ENCODE measurements at regions not wholly inside any gene's neighbourhood (a gene's known extent, or its start where the extent isn't known, plus 50 kb on each side); places are given as distances from the start of the nearest gene placed in this dataset.

DNA sequence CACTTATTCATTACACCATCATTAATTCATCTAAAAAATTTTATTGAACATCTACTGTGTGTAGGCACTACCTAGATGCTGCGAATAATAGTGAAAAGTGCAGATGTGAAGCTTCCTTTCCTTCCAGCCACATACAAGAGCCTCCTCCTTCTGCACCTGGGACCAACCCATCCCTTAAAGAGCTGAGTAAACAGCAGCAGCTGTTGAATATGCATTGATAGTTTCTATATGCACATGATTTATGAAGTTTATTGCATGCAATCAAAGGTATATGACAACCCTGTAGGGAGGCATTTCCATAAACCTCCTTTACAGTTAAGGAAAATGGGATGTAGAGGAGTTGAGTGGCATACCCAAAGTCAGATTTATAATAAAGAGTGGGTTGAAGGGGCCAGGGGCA, 110.3 kb upstream of the IPO5 start:
- Mint-ChIP-seq H3K27me3 (peaks cover 4% of the 10 kb centered on the region), H3K4me3 (no peak overlapping the region), H3K27ac (no peak overlapping the region), H3K4me1 (ENCODE audit: low read depth) (no peaks in the 10 kb centered on the region), H3K9me3 (no peaks in the 10 kb centered on the region), H3K36me3 (ENCODE audit: low read depth) (no peaks in the 10 kb centered on the region)
- intact Hi-C loops (cut with micrococcal nuclease), result no loop called here

DNA sequence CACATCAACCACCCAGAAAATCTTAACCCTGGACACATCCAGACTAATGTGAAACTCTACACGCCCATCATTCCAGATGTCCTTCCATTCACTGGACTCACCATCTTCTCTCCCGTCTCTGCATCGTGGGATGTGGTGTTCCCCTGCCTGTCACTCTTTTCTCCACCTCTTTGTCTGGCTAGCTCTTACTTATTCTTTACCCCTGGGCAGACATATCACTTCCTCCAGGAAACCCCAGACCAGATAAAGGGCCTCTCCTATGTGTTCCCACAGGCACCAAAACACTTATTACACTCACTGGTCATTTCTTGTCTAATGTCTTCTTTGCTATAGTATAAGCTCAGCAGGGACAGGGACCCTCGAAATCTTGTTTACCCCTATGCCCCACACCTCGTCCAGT, 109.3 kb upstream of the IPO5 start:
- no peaks in the 10 kb centered on the region for H3K9me3 Mint-ChIP-seq
- H3K4me1 Mint-ChIP-seq (ENCODE audit: low read depth), result no peaks in the 10 kb centered on the region
- peaks cover 4% of the 10 kb centered on the region for H3K27me3 Mint-ChIP-seq

DNA sequence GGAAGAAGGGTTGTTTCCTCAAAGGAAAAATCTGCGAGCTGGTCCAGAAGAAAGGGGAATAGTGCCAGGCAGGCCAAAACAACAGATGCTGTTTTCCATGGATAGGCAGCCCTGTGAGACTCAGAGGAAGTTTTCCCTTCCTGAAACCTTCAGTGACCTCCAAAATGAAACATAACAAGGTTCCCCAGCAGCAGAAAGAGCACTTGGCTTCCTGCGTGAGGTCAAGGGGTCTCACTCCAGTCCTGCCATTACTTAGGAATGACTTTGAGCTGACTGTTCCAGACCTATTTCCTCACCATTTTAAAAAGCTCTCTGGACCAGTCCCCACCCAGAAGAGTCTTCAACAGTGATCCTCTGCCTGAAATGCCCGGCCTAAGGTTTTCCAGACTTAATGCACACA, 104.6 kb upstream of the IPO5 start:
- intact Hi-C loops (cut with micrococcal nuclease), result no loop called here
- H3K4me3 Mint-ChIP-seq, result no peak overlapping the region
- H3K36me3 Mint-ChIP-seq (ENCODE audit: low read depth), result no peaks in the 10 kb centered on the region
- peaks cover 4% of the 10 kb centered on the region for H3K27me3 Mint-ChIP-seq
- peaks cover 5% of the 10 kb centered on the region for H3K4me1 Mint-ChIP-seq (ENCODE audit: low read depth)
- H3K27ac Mint-ChIP-seq, result no peak overlapping the region
- peaks cover 19% of the 10 kb centered on the region for H3K9me3 Mint-ChIP-seq

More for the DNA sequence above, 109.3 kb upstream of the IPO5 start:
- intact Hi-C loops (cut with micrococcal nuclease), result no loop called here
- H3K36me3 Mint-ChIP-seq (ENCODE audit: low read depth), result no peaks in the 10 kb centered on the region
- no peak overlapping the region for H3K27ac Mint-ChIP-seq
- no peak overlapping the region for H3K4me3 Mint-ChIP-seq

DNA sequence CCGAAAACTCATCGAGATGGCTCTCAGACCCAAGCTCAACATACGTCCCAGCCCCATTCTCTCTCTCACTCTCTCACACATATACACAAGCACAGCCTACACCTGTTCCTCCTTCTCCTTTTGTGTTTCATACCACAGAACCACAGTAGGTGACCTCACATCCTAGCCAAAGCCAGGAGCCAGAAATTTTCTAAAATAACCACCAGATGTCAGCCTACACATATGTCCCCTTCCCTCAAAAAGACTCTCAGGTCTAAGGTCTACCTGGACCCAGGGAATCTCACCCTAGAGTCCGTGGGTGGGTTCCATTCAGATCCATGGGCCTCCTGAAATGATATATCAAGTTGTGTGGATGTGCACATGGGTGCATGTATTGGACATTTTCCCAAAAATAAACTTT, 104.2 kb upstream of the IPO5 start:
- Mint-ChIP-seq H3K27ac (no peak overlapping the region), H3K36me3 (ENCODE audit: low read depth) (no peaks in the 10 kb centered on the region), H3K27me3 (peaks cover 4% of the 10 kb centered on the region), H3K4me3 (no peak overlapping the region), H3K9me3 (peaks cover 24% of the 10 kb centered on the region), H3K4me1 (ENCODE audit: low read depth) (peaks cover 8% of the 10 kb centered on the region)
- intact Hi-C loops (cut with micrococcal nuclease), result no loop called here

DNA sequence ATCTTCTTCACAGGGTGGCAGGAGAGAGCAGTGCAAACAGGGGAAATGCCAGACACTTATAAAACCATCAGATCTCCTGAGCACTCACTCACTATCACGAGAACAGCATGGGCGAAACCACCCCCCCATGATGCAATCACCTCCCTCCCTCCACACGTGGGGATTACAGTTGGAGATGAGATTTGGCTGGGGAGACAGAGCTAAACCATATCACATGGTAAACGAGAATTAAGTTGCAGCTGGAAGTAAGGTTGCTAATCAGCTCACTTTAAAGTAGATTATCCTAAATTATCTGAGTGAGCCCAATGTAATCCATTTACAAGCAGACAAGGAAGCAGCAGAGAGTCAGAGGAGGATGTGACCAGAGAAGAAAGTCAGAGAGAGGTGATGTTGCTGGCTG, 102.2 kb upstream of the IPO5 start:
- Mint-ChIP-seq H3K27me3 (peaks cover 6% of the 10 kb centered on the region), H3K4me1 (ENCODE audit: low read depth) (peaks cover 12% of the 10 kb centered on the region), H3K27ac (no peak overlapping the region), H3K9me3 (peaks cover 29% of the 10 kb centered on the region), H3K36me3 (ENCODE audit: low read depth) (no peaks in the 10 kb centered on the region), H3K4me3 (no peak overlapping the region)
- intact Hi-C loops (cut with micrococcal nuclease), result no loop called here

DNA sequence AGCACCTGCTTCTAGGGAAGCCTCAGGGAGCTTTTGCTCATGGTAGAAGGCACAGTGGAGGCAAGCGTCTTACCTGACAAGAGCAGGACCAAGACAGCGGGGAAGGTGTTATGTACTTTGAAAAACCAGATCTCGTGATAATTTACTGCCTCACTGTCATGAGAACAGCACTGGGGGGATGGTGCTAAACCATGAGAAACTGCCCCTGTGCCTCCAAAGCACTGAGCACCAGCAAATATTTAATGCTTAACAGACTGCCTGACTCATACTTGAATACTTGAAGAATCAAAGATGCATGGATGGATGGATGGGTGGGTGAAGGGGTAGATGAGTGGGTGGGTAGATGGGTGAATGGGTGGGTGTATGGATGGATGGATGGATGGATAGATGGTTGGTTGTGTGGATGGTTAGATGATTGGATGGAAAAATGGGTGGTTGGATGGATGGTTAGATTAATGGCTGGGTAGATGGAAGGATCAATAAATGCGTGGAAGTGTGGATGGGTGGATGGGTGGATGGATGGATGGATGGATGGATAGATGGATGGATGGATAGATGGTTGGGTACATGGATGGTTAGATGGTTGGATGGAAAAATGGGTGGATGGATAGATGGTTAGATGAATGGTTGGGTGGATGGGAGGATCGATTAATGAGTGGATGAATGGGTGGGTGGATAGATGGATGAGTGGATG, 101.1 kb upstream of the IPO5 start:
- H3K36me3 Mint-ChIP-seq (ENCODE audit: low read depth), result no peaks in the 10 kb centered on the region
- no peak overlapping the region for H3K27ac Mint-ChIP-seq
- peaks cover 6% of the 10 kb centered on the region for H3K27me3 Mint-ChIP-seq
- H3K4me3 Mint-ChIP-seq, result no peak overlapping the region
- H3K4me1 Mint-ChIP-seq (ENCODE audit: low read depth), result peaks cover 12% of the 10 kb centered on the region
- intact Hi-C loops (cut with micrococcal nuclease), result no loop called here
- peaks cover 29% of the 10 kb centered on the region for H3K9me3 Mint-ChIP-seq

DNA sequence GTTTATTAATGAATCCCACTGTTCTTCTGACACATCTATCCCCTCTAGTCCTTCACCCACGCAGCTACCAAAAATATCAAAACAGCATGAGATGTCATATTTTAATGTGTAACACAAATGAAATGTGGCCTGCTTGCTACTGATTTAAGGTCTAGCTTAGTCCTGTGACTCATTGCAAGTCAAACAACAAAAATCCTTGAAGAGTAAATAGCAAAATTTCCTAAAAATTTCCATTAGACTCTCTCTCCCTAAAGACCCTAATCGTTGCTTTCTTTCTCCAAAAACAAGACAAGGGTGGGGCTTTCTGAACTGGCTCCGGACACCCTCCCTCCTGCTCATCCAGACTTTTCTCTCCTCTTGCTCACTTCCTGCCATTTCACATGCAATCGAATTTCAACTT, 99.9 kb upstream of the IPO5 start:
- no peak overlapping the region for H3K27ac Mint-ChIP-seq
- peaks cover 12% of the 10 kb centered on the region for H3K4me1 Mint-ChIP-seq (ENCODE audit: low read depth)
- peaks cover 29% of the 10 kb centered on the region for H3K9me3 Mint-ChIP-seq
- no peaks in the 10 kb centered on the region for H3K36me3 Mint-ChIP-seq (ENCODE audit: low read depth)
- intact Hi-C loops (cut with micrococcal nuclease), result no loop called here
- H3K4me3 Mint-ChIP-seq, result no peak overlapping the region
- peaks cover 6% of the 10 kb centered on the region for H3K27me3 Mint-ChIP-seq

DNA sequence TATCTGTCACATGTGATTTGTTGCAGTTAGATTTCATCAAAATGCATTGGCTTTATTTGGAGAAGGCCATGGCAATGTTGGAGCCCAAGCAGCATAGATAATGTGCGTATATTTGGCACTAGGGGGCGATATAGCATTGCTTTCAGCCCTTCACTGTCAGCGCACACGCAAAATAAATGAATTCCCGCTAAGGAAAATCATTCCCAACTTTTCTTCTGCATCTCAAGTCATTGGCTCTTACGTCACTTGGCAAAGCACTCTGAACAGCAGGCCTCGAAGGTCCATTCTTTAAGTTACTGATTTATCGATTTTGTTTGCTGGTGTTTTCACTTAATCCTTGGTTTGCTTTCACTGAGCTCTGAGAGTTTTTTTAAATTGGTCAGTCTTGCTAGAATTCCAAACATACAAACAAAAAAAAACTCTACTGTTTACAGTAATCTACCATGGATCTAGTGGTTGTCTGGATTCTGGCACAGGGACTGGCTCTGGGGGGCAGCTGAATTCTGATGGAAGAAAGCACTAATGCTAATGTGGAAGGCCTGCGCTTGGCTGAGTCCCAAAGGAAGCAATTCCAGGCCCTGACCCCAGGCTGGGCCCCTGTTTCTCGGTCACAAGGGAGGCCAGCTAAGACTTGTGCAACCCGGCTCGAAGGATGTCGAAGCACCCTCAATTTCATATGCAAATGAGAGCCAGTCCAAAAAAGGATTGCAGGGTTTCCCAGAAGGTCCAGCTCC, 97.7 kb upstream of the IPO5 start:
- Mint-ChIP-seq H3K4me1 (ENCODE audit: low read depth) (peaks cover 12% of the 10 kb centered on the region), H3K27ac (no peak overlapping the region), H3K4me3 (no peak overlapping the region), H3K27me3 (peaks cover 8% of the 10 kb centered on the region), H3K9me3 (peaks cover 29% of the 10 kb centered on the region), H3K36me3 (ENCODE audit: low read depth) (no peaks in the 10 kb centered on the region)
- intact Hi-C loops (cut with micrococcal nuclease), result loop anchor here (2.0 kb wide), 2 partner anchors 817 to 987 kb away; no protein-coding TSS in a partner anchor

DNA sequence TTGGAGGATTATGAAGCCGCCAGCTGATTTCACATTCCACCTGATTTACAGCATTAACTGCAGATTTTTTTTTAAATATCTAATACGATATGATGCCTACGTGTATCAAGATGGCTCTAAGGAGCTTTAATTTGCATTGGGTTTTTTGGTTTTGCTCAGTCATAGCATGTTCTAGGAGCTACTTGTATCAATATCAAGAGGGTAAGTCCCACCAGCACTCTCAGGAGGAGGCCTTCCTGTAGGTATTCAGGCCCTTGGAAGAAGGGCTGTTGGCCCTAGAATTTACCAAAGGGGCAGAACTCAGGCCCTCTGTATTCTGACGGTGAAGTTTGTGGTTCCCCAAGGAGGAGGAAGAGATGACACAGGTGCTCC, 97.2 kb upstream of the IPO5 start:
- Mint-ChIP-seq H3K4me3 (no peak overlapping the region), H3K4me1 (ENCODE audit: low read depth) (peaks cover 12% of the 10 kb centered on the region), H3K27me3 (peaks cover 5% of the 10 kb centered on the region), H3K9me3 (peaks cover 29% of the 10 kb centered on the region), H3K27ac (no peak overlapping the region), H3K36me3 (ENCODE audit: low read depth) (no peaks in the 10 kb centered on the region)
- intact Hi-C loops (cut with micrococcal nuclease), result no loop called here

DNA sequence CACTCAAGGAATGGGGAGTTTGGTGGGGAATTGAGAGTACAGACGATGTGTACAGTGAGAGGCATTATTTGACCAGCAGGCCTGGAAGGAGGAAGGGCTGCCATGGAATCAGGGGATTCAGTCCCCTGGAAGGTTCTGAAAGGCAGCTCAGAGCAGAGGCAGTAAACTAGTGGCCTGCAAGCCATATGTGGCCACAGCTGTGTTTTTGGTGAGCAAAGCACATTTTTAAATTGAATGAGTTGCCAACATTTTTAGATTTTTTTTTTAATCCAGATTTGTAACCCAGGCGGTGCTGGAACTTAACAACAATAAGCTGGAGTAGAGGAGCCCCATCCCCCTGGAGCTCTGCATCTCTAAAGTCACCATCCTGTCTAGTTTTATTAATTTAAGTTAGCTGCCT, 95.3 kb upstream of the IPO5 start:
- H3K9me3 Mint-ChIP-seq, result peaks cover 17% of the 10 kb centered on the region
- peaks cover 3% of the 10 kb centered on the region for H3K27me3 Mint-ChIP-seq
- no peak overlapping the region for H3K27ac Mint-ChIP-seq
- peaks cover 12% of the 10 kb centered on the region for H3K4me1 Mint-ChIP-seq (ENCODE audit: low read depth)
- H3K36me3 Mint-ChIP-seq (ENCODE audit: low read depth), result no peaks in the 10 kb centered on the region
- intact Hi-C loops (cut with micrococcal nuclease), result no loop called here
- no peak overlapping the region for H3K4me3 Mint-ChIP-seq

DNA sequence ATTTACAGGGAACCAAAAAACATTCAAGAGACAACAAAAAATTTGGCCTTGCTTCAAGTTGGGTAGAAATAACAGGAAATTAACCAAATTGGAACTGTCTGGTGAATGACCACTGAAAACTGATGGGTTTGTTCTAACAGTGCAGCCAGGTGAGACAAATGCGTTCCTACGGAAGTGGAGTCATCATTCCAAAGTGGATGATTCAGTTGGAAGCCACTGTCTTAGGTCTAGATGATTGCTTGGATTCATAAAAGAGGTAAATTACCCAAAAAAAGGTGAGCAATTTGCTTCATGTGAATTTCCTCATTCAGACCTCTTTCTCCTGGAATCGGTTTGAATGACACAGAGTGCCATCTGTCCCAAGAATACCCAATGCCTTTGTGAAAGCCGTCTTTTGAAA, 87.1 kb upstream of the IPO5 start:
- no peaks in the 10 kb centered on the region for H3K4me1 Mint-ChIP-seq (ENCODE audit: low read depth)
- H3K27ac Mint-ChIP-seq, result no peak overlapping the region
- H3K36me3 Mint-ChIP-seq (ENCODE audit: low read depth), result no peaks in the 10 kb centered on the region
- H3K27me3 Mint-ChIP-seq, result no peaks in the 10 kb centered on the region
- H3K4me3 Mint-ChIP-seq, result no peak overlapping the region
- intact Hi-C loops (cut with micrococcal nuclease), result no loop called here
- H3K9me3 Mint-ChIP-seq, result peaks cover 8% of the 10 kb centered on the region

DNA sequence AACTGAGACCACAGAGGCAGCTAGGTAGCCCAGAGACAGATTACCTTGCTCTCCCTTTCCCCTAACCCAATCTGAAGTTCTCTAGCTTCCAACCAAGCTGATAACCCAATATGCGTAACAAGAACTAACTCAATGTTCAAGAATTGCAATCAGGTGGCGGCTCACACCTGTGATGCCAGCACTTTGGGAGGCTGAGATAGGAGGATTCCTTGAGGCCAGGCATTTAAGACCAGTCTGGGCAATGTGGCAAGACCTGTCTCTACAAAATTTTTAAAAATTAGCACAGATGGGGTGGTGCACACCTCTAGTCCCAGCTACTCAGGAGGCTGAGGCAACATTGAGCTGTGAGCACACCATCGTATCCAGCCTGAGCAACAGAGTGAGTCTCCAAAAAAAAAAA, 86.7 kb upstream of the IPO5 start:
- Mint-ChIP-seq H3K27ac (no peak overlapping the region), H3K4me3 (no peak overlapping the region), H3K27me3 (no peaks in the 10 kb centered on the region), H3K36me3 (ENCODE audit: low read depth) (no peaks in the 10 kb centered on the region), H3K4me1 (ENCODE audit: low read depth) (no peaks in the 10 kb centered on the region), H3K9me3 (peaks cover 8% of the 10 kb centered on the region)
- intact Hi-C loops (cut with micrococcal nuclease), result no loop called here

DNA sequence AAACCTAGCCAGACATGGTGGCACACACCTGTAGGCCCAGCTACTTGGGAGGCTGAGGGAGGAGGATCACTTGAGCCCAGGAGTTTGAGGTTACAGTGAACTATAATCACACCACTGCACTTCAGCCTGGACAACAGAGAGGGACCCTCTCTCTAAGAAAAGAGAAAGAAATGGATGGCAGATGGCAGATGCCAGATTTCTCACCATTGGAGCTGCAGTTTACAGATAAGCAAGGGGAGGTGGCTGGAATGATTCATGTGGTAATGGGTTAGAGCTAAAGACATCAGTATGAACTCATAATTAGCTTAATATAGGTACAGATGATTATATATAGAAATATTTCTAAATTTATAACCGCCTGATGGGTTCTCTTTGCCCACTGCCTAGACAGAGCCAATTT, 80.1 kb upstream of the IPO5 start:
- intact Hi-C loops (cut with micrococcal nuclease), result no loop called here
- no peak overlapping the region for H3K4me3 Mint-ChIP-seq
- H3K27me3 Mint-ChIP-seq, result no peaks in the 10 kb centered on the region
- no peak overlapping the region for H3K27ac Mint-ChIP-seq
- no peaks in the 10 kb centered on the region for H3K4me1 Mint-ChIP-seq (ENCODE audit: low read depth)
- H3K36me3 Mint-ChIP-seq (ENCODE audit: low read depth), result no peaks in the 10 kb centered on the region
- no peaks in the 10 kb centered on the region for H3K9me3 Mint-ChIP-seq

DNA sequence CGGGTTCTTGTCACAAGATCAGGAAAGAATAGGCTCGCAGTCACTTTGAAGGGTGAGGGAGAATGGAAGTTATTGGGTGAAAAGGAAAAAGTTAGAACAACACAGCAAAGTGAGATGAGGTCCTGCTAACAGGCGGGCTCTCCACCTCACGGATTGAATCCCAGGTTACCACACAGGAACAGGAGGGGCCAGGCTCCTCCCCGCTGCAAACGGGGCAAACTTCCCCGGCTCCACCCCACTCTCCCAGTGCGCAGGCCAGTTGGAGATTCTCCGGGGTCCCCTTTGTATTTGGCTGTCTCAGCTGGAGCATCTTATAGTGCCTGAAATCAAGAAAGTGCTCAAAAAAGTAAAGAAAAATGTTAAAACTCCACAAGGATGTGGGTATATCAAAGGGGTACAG, 78.3 kb upstream of the IPO5 start:
- H3K9me3 Mint-ChIP-seq, result no peaks in the 10 kb centered on the region
- H3K36me3 Mint-ChIP-seq (ENCODE audit: low read depth), result no peaks in the 10 kb centered on the region
- H3K27me3 Mint-ChIP-seq, result no peaks in the 10 kb centered on the region
- H3K27ac Mint-ChIP-seq, result no peak overlapping the region
- H3K4me1 Mint-ChIP-seq (ENCODE audit: low read depth), result no peaks in the 10 kb centered on the region
- intact Hi-C loops (cut with micrococcal nuclease), result no loop called here
- no peak overlapping the region for H3K4me3 Mint-ChIP-seq

DNA sequence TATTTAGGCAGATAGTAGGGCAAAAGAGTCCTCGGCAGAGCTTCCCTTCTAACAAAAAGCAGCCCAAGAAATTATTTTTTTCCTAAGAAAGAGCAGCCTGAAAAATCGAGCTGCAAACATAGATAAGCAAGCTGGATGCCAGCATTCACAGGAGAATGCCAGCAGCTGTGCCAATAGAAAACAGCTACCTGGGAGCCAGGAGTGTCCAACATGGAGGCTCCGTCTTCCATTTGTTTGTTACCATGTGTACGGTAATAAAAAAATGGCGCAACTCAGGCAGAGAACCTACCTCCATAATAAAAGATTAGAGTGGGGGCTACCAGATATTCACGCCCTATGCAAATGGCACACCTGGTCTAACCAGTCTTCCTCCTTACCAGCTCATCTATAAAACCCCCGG, 77.6 kb upstream of the IPO5 start:
- Mint-ChIP-seq H3K9me3 (no peaks in the 10 kb centered on the region), H3K4me3 (no peak overlapping the region), H3K36me3 (ENCODE audit: low read depth) (no peaks in the 10 kb centered on the region), H3K4me1 (ENCODE audit: low read depth) (no peaks in the 10 kb centered on the region), H3K27ac (no peak overlapping the region), H3K27me3 (no peaks in the 10 kb centered on the region)
- intact Hi-C loops (cut with micrococcal nuclease), result no loop called here

All from dendritic cell treated with granulocyte-macrophage colony-stimulating factor and Interleukin-4, amounts not matched to agents 40 ng/mL and 50 ng/mL, for 4 days (primary cell).